Stimulated activated CD8-positive, alpha-beta memory T cell treated with anti-CD3 and anti-CD28 coated beads, Interleukin-4, amount 100 ng/mL, for 24 hours (primary cell): ENCODE measurements at regions not wholly inside any gene's neighbourhood (a gene's known extent, or its start where the extent isn't known, plus 50 kb on each side); places are given as distances from the start of the nearest gene placed in this dataset.
"Not testable (repeated sequence)": the region's sequence is repeated elsewhere in the genome, so short reads cannot be mapped to it uniquely, and the experiment has no call there.

ENCODE experiments used
- DNase-seq: peaks from one replicate; pipeline ENCODE4 v3.0.0-alpha.2; 2020; ENCODE audit warnings: low read depth

- DNase-seq = no peak
These were observed 213.3 kb downstream of the BMP4 start for GRCh38 chr14:53743371-53743770.

GRCh38 chr14:53742233-53742620 is 214.4 kb downstream of the BMP4 start:
- DNase-seq = no peak

GRCh38 chr14:53741479-53742232 is 215.0 kb downstream of the BMP4 start:
- DNase-seq = no peak

GRCh38 chr14:53740570-53740969 is 216.1 kb downstream of the BMP4 start:
- DNase-seq = no peak

GRCh38 chr14:53735916-53736315 is 220.7 kb downstream of the BMP4 start:
- DNase-seq = no peak

GRCh38 chr14:53723221-53723620 is 233.4 kb downstream of the BMP4 start:
- DNase-seq = no peak

- DNase-seq = no peak
These were observed 237.1 kb downstream of the BMP4 start for GRCh38 chr14:53719536-53719935.

GRCh38 chr14:53716578-53716977 is 240.0 kb downstream of the BMP4 start:
- DNase-seq = no peak

- DNase-seq = no peak
These were observed 241.4 kb downstream of the BMP4 start for GRCh38 chr14:53715193-53715721.

- no peak for DNase-seq
These were observed 242.0 kb downstream of the BMP4 start for GRCh38 chr14:53714495-53715192.

- DNase-seq = not testable (repeated sequence)
These were observed 243.7 kb downstream of the BMP4 start for GRCh38 chr14:53712901-53713300.

GRCh38 chr14:53711205-53711604 is 245.4 kb downstream of the BMP4 start:
- DNase-seq = no peak

- no peak for DNase-seq
These were observed 246.0 kb downstream of the BMP4 start for GRCh38 chr14:53710615-53711014.

- no peak for DNase-seq
These were observed 247.2 kb downstream of the BMP4 start for GRCh38 chr14:53709381-53709780.

- DNase-seq = no peak
These were observed 253.2 kb downstream of the BMP4 start for GRCh38 chr14:53703457-53703856.

- no peak for DNase-seq
These were observed 255.3 kb downstream of the BMP4 start for GRCh38 chr14:53701108-53701875.

GRCh38 chr14:53696217-53696965 is 260.2 kb downstream of the BMP4 start:
- no peak for DNase-seq

- DNase-seq = no peak
These were observed 260.9 kb downstream of the BMP4 start for GRCh38 chr14:53695692-53696214.

- DNase-seq = no peak
These were observed 263.7 kb downstream of the BMP4 start for GRCh38 chr14:53692885-53693284.

- DNase-seq = no peak
These were observed 264.2 kb downstream of the BMP4 start for GRCh38 chr14:53692451-53692850.

GRCh38 chr14:53683229-53683628 is 273.4 kb downstream of the BMP4 start:
- no peak for DNase-seq

- DNase-seq = no peak
These were observed 284.1 kb downstream of the BMP4 start for GRCh38 chr14:53672526-53672925.
